ENCODE measurements at regions not wholly inside any gene's neighbourhood (a gene's known extent, or its start where the extent isn't known, plus 50 kb on each side); places are given as distances from the start of the nearest gene placed in this dataset.
"Not testable (repeated sequence)": the region's sequence is repeated elsewhere in the genome, so short reads cannot be mapped to it uniquely, and the experiment has no call there.

GRCh38 chr21:28877318-28877884, 115.3 kb downstream of the LTN1 start:
- no peak for DNase-seq (ENCODE audit: low read depth)

- no peak for DNase-seq (ENCODE audit: low read depth)
Observed at GRCh38 chr21:28875078-28875477, 117.6 kb downstream of the LTN1 start.

- DNase-seq (ENCODE audit: low read depth), result no peak
Observed at GRCh38 chr21:28872218-28872617, 120.5 kb downstream of the LTN1 start.

GRCh38 chr21:28871388-28872010, 121.2 kb downstream of the LTN1 start:
- DNase-seq (ENCODE audit: low read depth), result no peak

- DNase-seq (ENCODE audit: low read depth), result no peak
Observed at GRCh38 chr21:28867401-28867800, 125.3 kb downstream of the LTN1 start.

- DNase-seq (ENCODE audit: low read depth), result no peak
Observed at GRCh38 chr21:28865488-28866186, 127.0 kb downstream of the LTN1 start.

GRCh38 chr21:28858424-28858823, 134.3 kb downstream of the LTN1 start:
- DNase-seq (ENCODE audit: low read depth), result no peak

GRCh38 chr21:28857752-28858151, 134.9 kb downstream of the LTN1 start:
- DNase-seq (ENCODE audit: low read depth), result no peak

- DNase-seq (ENCODE audit: low read depth), result no peak
Observed at GRCh38 chr21:28856588-28857250, 136.0 kb downstream of the LTN1 start.

GRCh38 chr21:28852706-28853105, 140.0 kb downstream of the LTN1 start:
- no peak for DNase-seq (ENCODE audit: low read depth)

GRCh38 chr21:28851645-28852044, 141.0 kb downstream of the LTN1 start:
- no peak for DNase-seq (ENCODE audit: low read depth)

GRCh38 chr21:28839237-28839636, 153.4 kb downstream of the LTN1 start:
- DNase-seq (ENCODE audit: low read depth), result not testable (repeated sequence)

- DNase-seq (ENCODE audit: low read depth), result not testable (repeated sequence)
Observed at GRCh38 chr21:28837426-28837825, 155.3 kb downstream of the LTN1 start.

- DNase-seq (ENCODE audit: low read depth), result not testable (repeated sequence)
Observed at GRCh38 chr21:28836588-28836987, 156.1 kb downstream of the LTN1 start.

- no peak for DNase-seq (ENCODE audit: low read depth)
Observed at GRCh38 chr21:28834335-28835238, 158.1 kb downstream of the LTN1 start.

GRCh38 chr21:28833609-28834008, 159.1 kb downstream of the LTN1 start:
- DNase-seq (ENCODE audit: low read depth), result no peak

GRCh38 chr21:28833182-28833581, 159.5 kb downstream of the LTN1 start:
- no peak for DNase-seq (ENCODE audit: low read depth)

- DNase-seq (ENCODE audit: low read depth), result no peak
Observed at GRCh38 chr21:28832715-28833061, 160.0 kb downstream of the LTN1 start.

- no peak for DNase-seq (ENCODE audit: low read depth)
Observed at GRCh38 chr21:28832013-28832714, 160.5 kb downstream of the LTN1 start.

GRCh38 chr21:28828981-28829380, 163.7 kb downstream of the LTN1 start:
- DNase-seq (ENCODE audit: low read depth), result no peak

- DNase-seq (ENCODE audit: low read depth), result no peak
Observed at GRCh38 chr21:28828021-28828420, 164.7 kb downstream of the LTN1 start.

All from forelimb muscle (tissue), 1 donor.